ENCODE measurements at regions not wholly inside any gene's neighbourhood (a gene's known extent, or its start where the extent isn't known, plus 50 kb on each side); places are given as distances from the start of the nearest gene placed in this dataset.

- TF ChIP-seq ZFX (IDR thresholded peaks at IDR 0.05; ENCODE audit: borderline replicate concordance), result no peak
- 0 out of 2 replicates have a peak, but pooled peaks have one; percentile 30 for TF ChIP-seq CTCF (IDR thresholded peaks at IDR 0.05)
- H3K27ac ChIP-seq, result no peak overlapping the region
Measured at GRCh38 chr22:48517039-48518030, 1310.3 kb downstream of the BRD1 start.

GRCh38 chr22:48516571-48516970 lies 1311.1 kb downstream of the BRD1 start:
- no peak overlapping the region for H3K27ac ChIP-seq
- TF ChIP-seq ZFX (IDR thresholded peaks at IDR 0.05; ENCODE audit: borderline replicate concordance) (no peak), CTCF (IDR thresholded peaks at IDR 0.05) (no peak)

DNA sequence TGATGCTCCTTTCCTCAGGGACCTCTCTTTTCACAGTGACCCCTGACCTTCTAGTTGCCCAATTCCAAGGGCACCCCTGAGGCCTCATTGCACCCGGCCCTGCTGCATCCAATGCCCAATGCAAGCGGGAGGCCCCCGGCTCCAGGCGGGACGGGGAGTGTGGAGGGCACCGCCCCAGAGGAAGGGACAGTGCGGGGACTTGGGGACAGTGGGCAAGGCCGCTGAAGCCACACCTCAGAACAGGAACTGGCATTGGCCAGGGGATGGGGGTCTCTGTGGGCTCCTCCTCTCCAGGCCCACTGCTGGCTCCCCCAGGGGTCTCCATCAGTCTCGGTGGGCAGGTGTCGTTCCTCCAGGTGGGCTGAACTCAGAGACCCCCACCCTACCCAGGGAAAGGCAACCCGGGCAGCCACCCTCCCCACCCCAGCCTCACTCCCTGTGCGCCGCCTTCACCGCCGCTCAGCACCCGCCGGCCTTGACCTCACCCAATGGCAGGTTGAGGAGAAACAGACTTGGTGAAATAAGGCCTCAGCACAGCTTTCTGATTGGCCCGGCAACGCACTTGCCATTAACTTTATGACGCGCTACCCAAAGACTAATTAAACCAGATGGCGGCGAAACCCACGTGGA lies 1312.0 kb downstream of the BRD1 start:
- H3K27ac ChIP-seq, result no peak overlapping the region
- TF ChIP-seq CTCF (IDR thresholded peaks at IDR 0.05) (no peak), ZFX (IDR thresholded peaks at IDR 0.05; ENCODE audit: borderline replicate concordance) (no peak)

DNA sequence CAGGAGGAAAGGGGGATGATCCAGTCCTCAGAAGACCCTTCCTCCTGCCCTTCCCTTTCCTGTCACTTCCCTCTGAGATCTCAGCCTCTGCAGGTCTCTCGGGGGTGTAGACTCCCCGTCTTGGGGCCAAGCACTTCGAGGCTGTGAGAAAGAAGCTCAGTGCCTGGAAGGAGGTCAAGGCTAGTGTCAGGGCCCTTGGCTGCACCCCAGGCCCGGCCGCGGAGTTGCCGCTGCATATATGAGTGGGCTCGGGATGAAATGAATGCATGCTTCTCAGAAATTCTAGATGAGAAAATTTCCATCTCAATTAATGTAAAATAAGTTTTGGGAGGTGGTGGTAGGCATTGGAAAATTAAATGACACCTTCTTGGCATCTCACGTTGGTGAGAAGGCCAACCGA lies 1313.7 kb downstream of the BRD1 start:
- no peak for TF ChIP-seq CTCF (IDR thresholded peaks at IDR 0.05)
- TF ChIP-seq ZFX (IDR thresholded peaks at IDR 0.05; ENCODE audit: borderline replicate concordance), result no peak
- no peak overlapping the region for H3K27ac ChIP-seq

DNA sequence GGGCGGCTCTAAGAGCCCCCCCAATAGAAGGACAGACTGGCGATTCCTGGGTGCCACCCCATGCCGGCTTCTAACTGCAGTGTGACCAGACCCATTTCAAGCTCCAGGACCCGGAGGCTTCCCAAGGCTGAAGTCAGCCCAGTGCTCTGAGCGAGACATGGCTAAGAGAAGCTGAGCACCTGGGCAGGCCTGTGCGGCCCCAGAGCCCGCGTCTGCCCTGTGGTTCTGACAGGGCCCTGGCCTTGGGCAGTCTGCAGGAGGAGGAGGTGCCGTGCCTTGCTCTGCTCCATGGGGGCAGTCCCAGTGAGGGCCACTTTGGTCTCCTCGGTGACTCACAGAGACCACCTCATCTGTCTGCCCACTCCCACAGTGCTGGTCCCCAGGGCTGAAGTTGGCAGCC lies 1314.2 kb downstream of the BRD1 start:
- TF ChIP-seq ZFX (IDR thresholded peaks at IDR 0.05; ENCODE audit: borderline replicate concordance), result no peak
- TF ChIP-seq CTCF (IDR thresholded peaks at IDR 0.05), result no peak
- H3K27ac ChIP-seq, result no peak overlapping the region

DNA sequence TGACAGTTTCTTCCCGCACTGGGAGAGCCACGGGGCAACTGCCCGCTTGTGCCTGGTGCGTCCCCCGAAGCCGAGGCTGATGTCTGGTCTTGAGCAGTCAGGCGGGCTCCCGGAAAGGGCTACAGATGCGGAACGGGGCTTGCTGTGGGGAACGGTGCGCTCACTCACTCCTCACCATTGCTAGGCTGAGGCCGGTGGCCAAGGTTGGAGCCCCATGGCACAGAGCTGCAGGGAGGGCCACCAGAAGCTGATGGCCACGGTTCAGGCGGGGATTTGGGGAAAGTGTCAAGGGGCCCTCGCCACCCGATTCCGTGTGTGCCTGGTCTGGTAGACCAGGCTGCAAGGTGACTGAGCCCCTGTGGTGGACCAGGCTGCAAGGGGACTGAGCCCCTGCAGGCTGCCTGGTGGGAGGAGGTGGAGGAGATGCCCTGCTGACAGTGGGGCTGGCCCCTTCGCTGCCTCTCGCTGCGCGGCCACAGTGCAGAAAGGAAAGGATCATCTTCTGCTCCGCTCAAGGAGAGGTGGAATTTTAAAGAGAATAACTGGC lies 1315.8 kb downstream of the BRD1 start:
- TF ChIP-seq CTCF (IDR thresholded peaks at IDR 0.05) (no peak), ZFX (IDR thresholded peaks at IDR 0.05; ENCODE audit: borderline replicate concordance) (no peak)
- H3K27ac ChIP-seq, result no peak overlapping the region
